MCF 10A (cell line): ENCODE measurements at regions not wholly inside any gene's neighbourhood (a gene's known extent, or its start where the extent isn't known, plus 50 kb on each side); places are given as distances from the start of the nearest gene placed in this dataset.

Experiments
- BruUV-seq: library from RNA; stranded (reverse); fragments of 400-500 nt; replicated peaks from 2 replicates; lab custom pipeline; 2021; lab: Mats Ljungman, UMichigan
- CTCF ChIA-PET: fragments of 300-600 bp; sonication (Branson Sonifier 250); formaldehyde crosslinking; extraction: SDS; loops from one replicate; lab custom pipeline; 2021; ENCODE audit warnings: antibody characterized with exemption, inconsistent platforms; lab: Yijun Ruan, JAX
- POLR2A ChIA-PET: fragments of 300-600, 350-650 bp; sonication (Branson Sonifier 250); formaldehyde crosslinking; extraction: SDS; loops from one replicate; lab custom pipeline; 2020; ENCODE audit warnings: antibody characterized with exemption, inconsistent platforms; lab: Yijun Ruan, JAX
- DNase-seq: peaks from one replicate; pipeline ENCODE4 v3.0.0-alpha.2; 2018; ENCODE audit not compliant: unreplicated experiment
- H3K27ac Mint-ChIP-seq: one replicate; pipeline ENCODE4 v1.8.0; 2022; ENCODE audit warnings: mild to moderate bottlenecking, low read depth, mixed read lengths; ENCODE audit not compliant: unreplicated experiment
- H3K27me3 Mint-ChIP-seq: one replicate; pipeline ENCODE4 v1.8.0; 2022; ENCODE audit warnings: mixed read lengths; ENCODE audit not compliant: insufficient read depth, unreplicated experiment
- H3K36me3 Mint-ChIP-seq: one replicate; pipeline ENCODE4 v1.8.0; 2022; ENCODE audit warnings: mild to moderate bottlenecking, moderate library complexity, mixed read lengths; ENCODE audit not compliant: insufficient read depth, unreplicated experiment
- H3K4me1 Mint-ChIP-seq: one replicate; pipeline ENCODE4 v1.8.0; 2022; ENCODE audit warnings: mixed read lengths; ENCODE audit not compliant: insufficient read depth, unreplicated experiment
- H3K4me3 Mint-ChIP-seq: one replicate; pipeline ENCODE4 v1.8.0; 2022; ENCODE audit warnings: mild to moderate bottlenecking, moderate library complexity, mixed read lengths; ENCODE audit not compliant: unreplicated experiment
- H3K9me3 Mint-ChIP-seq: one replicate; pipeline ENCODE4 v1.8.0; 2022; ENCODE audit warnings: mixed read lengths; ENCODE audit not compliant: unreplicated experiment
- CTCF ChIP-seq: fragments of 200-600 bp; IDR thresholded peaks from one replicate; pipeline ENCODE4 v1.8.0; 2022; ENCODE audit warnings: antibody characterized with exemption, mild to moderate bottlenecking; ENCODE audit not compliant: unreplicated experiment
- intact Hi-C: fragments of 100-400 bp; cut with micrococcal nuclease; formaldehyde crosslinking; loops from 2 replicates; pipeline ENCODE4 v1.14.1; 2022

GRCh38 chr22:46087816-46088277, 62.5 kb upstream of the PPARA start:
- no peak for TF ChIP-seq CTCF
- CTCF ChIA-PET = interaction anchor here (0.6 to 1.9 kb wide), 6 partner anchors 10 to 83 kb away, joined by 3 to 14 read pairs (median 4); no protein-coding TSS in a partner anchor
- Mint-ChIP-seq H3K36me3 (peaks cover 94% of the 10 kb centered on the region), H3K9me3 (no peaks in the 10 kb centered on the region), H3K27me3 (no peaks in the 10 kb centered on the region), H3K27ac (peak overlapping the region; percentile 100), H3K4me3 (peak overlapping the region; percentile 96), H3K4me1 (peaks cover 40% of the 10 kb centered on the region)
- POLR2A ChIA-PET = interaction anchor here (0.6 to 11.7 kb wide), 13 partner anchors 11 to 214 kb away, joined by 3 to 456 read pairs (median 4); no protein-coding TSS in a partner anchor
- intact Hi-C loops = loop anchor here (1.0 kb wide), 1 partner anchor 27 kb away; no protein-coding TSS in a partner anchor
- peak; percentile 84 for DNase-seq
- no TSS peak for BruUV-seq

GRCh38 chr22:46088541-46089311, 61.6 kb upstream of the PPARA start:
- CTCF ChIA-PET = interaction anchor here (0.7 to 1.9 kb wide), 6 partner anchors 10 to 83 kb away, joined by 3 to 14 read pairs (median 4); no protein-coding TSS in a partner anchor
- Mint-ChIP-seq H3K9me3 (no peaks in the 10 kb centered on the region), H3K4me3 (peak overlapping the region; percentile 96), H3K27ac (peak overlapping the region; percentile 100), H3K36me3 (peaks cover 94% of the 10 kb centered on the region), H3K4me1 (peaks cover 40% of the 10 kb centered on the region), H3K27me3 (no peaks in the 10 kb centered on the region)
- no TSS peak for BruUV-seq
- peak; percentile 45 for DNase-seq
- TF ChIP-seq CTCF = no peak
- POLR2A ChIA-PET = interaction anchor here (0.5 to 11.7 kb wide), 15 partner anchors 12 to 179 kb away, joined by 3 to 456 read pairs (median 4); partner anchors contain the start of gene TTC38
- intact Hi-C loops = loop anchor here (1.0 kb wide), 1 partner anchor 27 kb away; no protein-coding TSS in a partner anchor

GRCh38 chr22:46089426-46090035, 60.8 kb upstream of the PPARA start:
- POLR2A ChIA-PET = interaction anchor here (0.5 to 11.7 kb wide), 10 partner anchors 11 to 178 kb away, joined by 3 to 456 read pairs (median 6); partner anchors contain the start of gene TTC38
- CTCF ChIA-PET = interaction anchor here (0.5 to 1.9 kb wide), 4 partner anchors 11 to 225 kb away, joined by 3 to 14 read pairs (median 4); no protein-coding TSS in a partner anchor
- TF ChIP-seq CTCF = no peak
- intact Hi-C loops = no loop called here
- BruUV-seq = no TSS peak
- H3K4me1 Mint-ChIP-seq = peaks cover 40% of the 10 kb centered on the region
- peak overlapping the region; percentile 96 for H3K4me3 Mint-ChIP-seq
- no peaks in the 10 kb centered on the region for H3K27me3 Mint-ChIP-seq
- peaks cover 94% of the 10 kb centered on the region for H3K36me3 Mint-ChIP-seq
- H3K27ac Mint-ChIP-seq = peak overlapping the region; percentile 79
- DNase-seq = no peak
- no peaks in the 10 kb centered on the region for H3K9me3 Mint-ChIP-seq
